Neural progenitor cell (in vitro differentiated cells): ENCODE measurements at regions not wholly inside any gene's neighbourhood (a gene's known extent, or its start where the extent isn't known, plus 50 kb on each side); places are given as distances from the start of the nearest gene placed in this dataset.

Experiments
- DNase-seq: peaks from one replicate; pipeline ENCODE4 v3.0.0-alpha.2; 2016; ENCODE audit warnings: low spot score
- H2AFZ ChIP-seq: fragments of 200-600 bp; sonication (generic); replicated peaks from 2 replicates; pipeline ENCODE4 v1.6.1; 2016; ENCODE audit warnings: antibody characterized with exemption
- H3F3A ChIP-seq: fragments of 200-600 bp; sonication (generic); 2 replicates; pipeline ENCODE4 v1.6.1; 2016; ENCODE audit warnings: antibody characterized with exemption, low read depth
- H3K27ac ChIP-seq: fragments of 200-600 bp; sonication (generic); 2 replicates; pipeline ENCODE4 v1.5.1; 2016; ENCODE audit warnings: mild to moderate bottlenecking
- H3K27me3 ChIP-seq: fragments of 200-600 bp; sonication (generic); 2 replicates; pipeline ENCODE4 v1.6.1; 2016; ENCODE audit warnings: mild to moderate bottlenecking, moderate library complexity
- H3K36me3 ChIP-seq: fragments of 200-600 bp; sonication (generic); 2 replicates; pipeline ENCODE4 v1.5.1; 2016
- H3K4me1 ChIP-seq: fragments of 200-600 bp; sonication (generic); 2 replicates; pipeline ENCODE4 v1.6.1; 2016; ENCODE audit warnings: mixed run types
- H3K4me2 ChIP-seq: fragments of 200-600 bp; sonication (generic); 2 replicates; pipeline ENCODE4 v1.6.1; 2016
- H3K4me3 ChIP-seq: fragments of 200-600 bp; sonication (generic); 2 replicates; pipeline ENCODE4 v1.5.1; 2016
- H3K79me2 ChIP-seq: fragments of 200-600 bp; sonication (generic); 2 replicates; pipeline ENCODE4 v1.6.1; 2016; ENCODE audit warnings: low read depth
- H3K9ac ChIP-seq: fragments of 200-600 bp; sonication (generic); 2 replicates; pipeline ENCODE4 v1.6.1; 2016
- H3K9me3 ChIP-seq: fragments of 200-600 bp; sonication (generic); 2 replicates; pipeline ENCODE4 v1.5.1; 2016; ENCODE audit warnings: low read depth
- H4K20me1 ChIP-seq: fragments of 200-600 bp; sonication (generic); 2 replicates; pipeline ENCODE4 v1.6.1; 2016; ENCODE audit warnings: low read depth
- H3K27ac Mint-ChIP-seq: 3 replicates; pipeline ENCODE4 v1.8.0; 2021; ENCODE audit warnings: mixed read lengths
- H3K27me3 Mint-ChIP-seq: 2 replicates; pipeline ENCODE4 v1.8.0; 2022; ENCODE audit warnings: low read depth, mild to moderate bottlenecking, inconsistent platforms, moderate library complexity, mixed read lengths; ENCODE audit not compliant: insufficient read depth
- H3K36me3 Mint-ChIP-seq: 3 replicates; pipeline ENCODE4 v1.8.0; 2021; ENCODE audit warnings: mixed read lengths
- H3K4me1 Mint-ChIP-seq: 3 replicates; pipeline ENCODE4 v1.8.0; 2021; ENCODE audit warnings: mixed read lengths
- H3K4me3 Mint-ChIP-seq: 3 replicates; pipeline ENCODE4 v1.8.0; 2021; ENCODE audit warnings: mild to moderate bottlenecking, moderate library complexity, mixed read lengths
- H3K9me3 Mint-ChIP-seq: 3 replicates; pipeline ENCODE4 v1.8.0; 2020; ENCODE audit warnings: mixed read lengths
- CTCF ChIP-seq: fragments of 200-600 bp; sonication (generic); IDR thresholded peaks from 2 replicates; pipeline ENCODE4 v1.5.1; 2017; ENCODE audit warnings: antibody characterized with exemption, mild to moderate bottlenecking
- EZH2 ChIP-seq: fragments of 200-600 bp; sonication (generic); IDR thresholded peaks from 2 replicates; pipeline ENCODE4 v1.6.1; 2017; ENCODE audit warnings: antibody characterized with exemption, mild to moderate bottlenecking, moderate library complexity
- EZH2phosphoT487 ChIP-seq: fragments of 200-600 bp; sonication (generic); IDR thresholded peaks from 2 replicates; pipeline ENCODE4 v1.6.1; 2017; ENCODE audit warnings: antibody characterized with exemption

- DNase-seq: peak; percentile 34
- H3K79me2 ChIP-seq: no peaks in the 10 kb centered on the region
- no peaks in the 10 kb centered on the region for H3K36me3 ChIP-seq
- H3K9me3 Mint-ChIP-seq: peaks cover 18% of the 10 kb centered on the region
- peak overlapping the region; percentile 80 for H3K27ac ChIP-seq
- no peaks in the 10 kb centered on the region for H3K9me3 ChIP-seq
- peaks cover 65% of the 10 kb centered on the region for H3K4me1 Mint-ChIP-seq
- no peak overlapping the region for H3K9ac ChIP-seq
- H3K4me3 ChIP-seq: no peak overlapping the region
- H3K4me2 ChIP-seq: peak overlapping the region; percentile 19
- H3K27me3 Mint-ChIP-seq: peaks cover 6% of the 10 kb centered on the region
- no peaks in the 10 kb centered on the region for H3K27me3 ChIP-seq
- no peaks in the 10 kb centered on the region for H4K20me1 ChIP-seq
- peaks cover 15% of the 10 kb centered on the region for H3K36me3 Mint-ChIP-seq
- peaks cover 14% of the 10 kb centered on the region for H3F3A ChIP-seq
- H3K4me1 ChIP-seq: peaks cover 45% of the 10 kb centered on the region
- H3K4me3 Mint-ChIP-seq: no peak overlapping the region
- TF ChIP-seq EZH2 (no peak), EZH2phosphoT487 (no peak), CTCF (no peak)
- peak overlapping the region; percentile 48 for H2AFZ ChIP-seq
- H3K27ac Mint-ChIP-seq: peak overlapping the region; percentile 84
Observed at GRCh38 chr6:164099269-164099865, 684.8 kb downstream of the QKI start.

GRCh38 chr6:164098857-164099267, 684.3 kb downstream of the QKI start:
- peaks cover 45% of the 10 kb centered on the region for H3K4me1 ChIP-seq

GRCh38 chr6:164097551-164098398, 683.3 kb downstream of the QKI start:
- Histone ChIP-seq H3K4me2 (no peak overlapping the region), H4K20me1 (no peaks in the 10 kb centered on the region), H3K4me3 (no peak overlapping the region), H3K36me3 (no peaks in the 10 kb centered on the region), H3K9ac (no peak overlapping the region), H2AFZ (no peak overlapping the region), H3K4me1 (peaks cover 35% of the 10 kb centered on the region), H3K9me3 (no peaks in the 10 kb centered on the region), H3F3A (peaks cover 12% of the 10 kb centered on the region), H3K79me2 (no peaks in the 10 kb centered on the region), H3K27ac (no peak overlapping the region), H3K27me3 (no peaks in the 10 kb centered on the region)
- Mint-ChIP-seq H3K9me3 (peaks cover 18% of the 10 kb centered on the region), H3K36me3 (peaks cover 13% of the 10 kb centered on the region), H3K4me1 (peaks cover 51% of the 10 kb centered on the region), H3K4me3 (no peak overlapping the region), H3K27ac (peak overlapping the region; percentile 76), H3K27me3 (peaks cover 3% of the 10 kb centered on the region)
- peak; percentile 36 for DNase-seq
- TF ChIP-seq EZH2phosphoT487 (no peak), CTCF (peak; percentile 30), EZH2 (no peak)

More at GRCh38 chr6:164098857-164099267, 684.3 kb downstream of the QKI start:
- Mint-ChIP-seq H3K27me3 (peaks cover 6% of the 10 kb centered on the region), H3K36me3 (peaks cover 13% of the 10 kb centered on the region), H3K4me1 (peaks cover 60% of the 10 kb centered on the region), H3K27ac (peak overlapping the region; percentile 84), H3K9me3 (peaks cover 18% of the 10 kb centered on the region), H3K4me3 (no peak overlapping the region)
- Histone ChIP-seq H3K27me3 (no peaks in the 10 kb centered on the region), H3K4me3 (no peak overlapping the region), H3K9me3 (no peaks in the 10 kb centered on the region), H4K20me1 (no peaks in the 10 kb centered on the region), H3K4me2 (no peak overlapping the region), H3F3A (peaks cover 14% of the 10 kb centered on the region), H2AFZ (no peak overlapping the region), H3K79me2 (no peaks in the 10 kb centered on the region), H3K9ac (no peak overlapping the region), H3K36me3 (no peaks in the 10 kb centered on the region), H3K27ac (no peak overlapping the region)
- TF ChIP-seq CTCF (no peak), EZH2phosphoT487 (no peak), EZH2 (no peak)
- DNase-seq: no peak
